ENCODE measurements at regions not wholly inside any gene's neighbourhood (a gene's known extent, or its start where the extent isn't known, plus 50 kb on each side); places are given as distances from the start of the nearest gene placed in this dataset.

DNA sequence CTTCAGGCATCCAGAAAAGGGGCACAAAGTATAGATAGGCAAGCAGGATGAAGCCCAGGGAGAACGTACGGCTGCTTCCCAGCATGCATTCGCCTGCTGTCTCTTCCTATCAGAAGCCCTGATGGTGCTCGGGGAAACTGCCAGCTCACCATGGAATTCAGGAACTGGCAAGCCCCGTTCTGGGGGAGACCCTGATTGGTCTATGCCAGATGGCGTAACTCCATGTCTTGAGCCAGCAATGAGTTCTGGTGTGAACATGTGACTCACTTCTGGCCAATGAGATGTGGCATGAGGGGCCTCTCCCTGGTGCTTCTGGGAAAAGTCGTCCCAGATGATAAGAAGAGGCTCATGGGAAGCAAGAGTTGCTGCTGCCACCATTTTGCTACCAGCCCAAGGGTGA, 270.8 kb downstream of the BCL11B start:
- H3K36me3 ChIP-seq: no peaks in the 10 kb centered on the region
- no peaks in the 10 kb centered on the region for H3K9me3 ChIP-seq
- H3K27ac ChIP-seq: no peak overlapping the region
- H3K4me1 ChIP-seq: no peaks in the 10 kb centered on the region
- H3K27me3 ChIP-seq: no peaks in the 10 kb centered on the region
- no peak for ATAC-seq
- TF ChIP-seq EP300 (IDR thresholded peaks at IDR 0.05) (no peak), POLR2A (IDR thresholded peaks at IDR 0.05) (no peak), POLR2AphosphoS5 (IDR thresholded peaks at IDR 0.05) (no peak)
- TF ChIP-seq, protein P1, sequence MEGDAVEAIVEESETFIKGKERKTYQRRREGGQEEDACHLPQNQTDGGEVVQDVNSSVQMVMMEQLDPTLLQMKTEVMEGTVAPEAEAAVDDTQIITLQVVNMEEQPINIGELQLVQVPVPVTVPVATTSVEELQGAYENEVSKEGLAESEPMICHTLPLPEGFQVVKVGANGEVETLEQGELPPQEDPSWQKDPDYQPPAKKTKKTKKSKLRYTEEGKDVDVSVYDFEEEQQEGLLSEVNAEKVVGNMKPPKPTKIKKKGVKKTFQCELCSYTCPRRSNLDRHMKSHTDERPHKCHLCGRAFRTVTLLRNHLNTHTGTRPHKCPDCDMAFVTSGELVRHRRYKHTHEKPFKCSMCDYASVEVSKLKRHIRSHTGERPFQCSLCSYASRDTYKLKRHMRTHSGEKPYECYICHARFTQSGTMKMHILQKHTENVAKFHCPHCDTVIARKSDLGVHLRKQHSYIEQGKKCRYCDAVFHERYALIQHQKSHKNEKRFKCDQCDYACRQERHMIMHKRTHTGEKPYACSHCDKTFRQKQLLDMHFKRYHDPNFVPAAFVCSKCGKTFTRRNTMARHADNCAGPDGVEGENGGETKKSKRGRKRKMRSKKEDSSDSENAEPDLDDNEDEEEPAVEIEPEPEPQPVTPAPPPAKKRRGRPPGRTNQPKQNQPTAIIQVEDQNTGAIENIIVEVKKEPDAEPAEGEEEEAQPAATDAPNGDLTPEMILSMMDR (IDR thresholded peaks at IDR 0.05): no peak
- H3K4me3 ChIP-seq: no peak overlapping the region
- 93% methylated on average over 3 of the region's 7 CpGs; no CpG with 5 or more reads in 1 of the 2 donors for WGBS, 2 donors (ENCODE audit: low coverage in 1 of 2)

DNA sequence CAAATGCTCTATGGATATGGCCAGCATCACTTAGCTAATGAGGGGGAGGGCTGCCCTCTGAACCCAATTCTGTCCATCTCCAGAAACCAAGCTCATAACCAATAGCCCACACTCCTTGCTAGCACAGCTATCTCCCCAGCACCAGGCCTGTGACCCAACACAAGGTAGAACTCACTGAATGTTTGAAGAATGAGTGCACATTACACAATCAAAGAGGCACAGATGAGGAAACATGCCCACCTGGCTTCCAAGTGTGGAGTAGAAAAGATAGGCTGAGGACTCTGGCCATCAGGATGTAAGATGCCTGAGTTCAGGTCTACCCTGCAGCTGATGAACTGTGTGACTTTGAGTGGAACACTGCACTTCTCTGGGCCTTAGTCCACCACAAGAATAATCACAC, 268.4 kb downstream of the BCL11B start:
- no peak for TF ChIP-seq POLR2AphosphoS5 (IDR thresholded peaks at IDR 0.05)
- TF ChIP-seq EP300 (IDR thresholded peaks at IDR 0.05): no peak
- no peak for TF ChIP-seq POLR2A (IDR thresholded peaks at IDR 0.05)
- TF ChIP-seq, protein P1 (IDR thresholded peaks at IDR 0.05): no peak
- peaks cover 9% of the 10 kb centered on the region for H3K27me3 ChIP-seq
- H3K9me3 ChIP-seq: no peaks in the 10 kb centered on the region
- H3K36me3 ChIP-seq: no peaks in the 10 kb centered on the region
- H3K4me1 ChIP-seq: no peaks in the 10 kb centered on the region
- ATAC-seq: no peak
- H3K27ac ChIP-seq: no peak overlapping the region
- no peak overlapping the region for H3K4me3 ChIP-seq

GRCh38 chr14:99004112-99004511, 267.9 kb downstream of the BCL11B start:
- Histone ChIP-seq H3K9me3 (no peaks in the 10 kb centered on the region), H3K4me1 (no peaks in the 10 kb centered on the region), H3K27ac (no peak overlapping the region), H3K4me3 (no peak overlapping the region), H3K27me3 (peaks cover 9% of the 10 kb centered on the region), H3K36me3 (no peaks in the 10 kb centered on the region)
- ATAC-seq: no peak
- WGBS, 2 donors (ENCODE audit: low coverage in 1 of 2): 40 to 63% methylated on average over 2 to 3 of the region's 3 CpGs
- TF ChIP-seq EP300 (IDR thresholded peaks at IDR 0.05): no peak
- TF ChIP-seq POLR2A (IDR thresholded peaks at IDR 0.05): no peak
- TF ChIP-seq, protein P1 (IDR thresholded peaks at IDR 0.05): no peak
- TF ChIP-seq POLR2AphosphoS5 (IDR thresholded peaks at IDR 0.05): no peak

- 47 to 81% methylated on average over 3 to 4 of the region's 5 CpGs for WGBS, 2 donors (ENCODE audit: low coverage in 1 of 2)
- no peaks in the 10 kb centered on the region for H3K36me3 ChIP-seq
- no peak overlapping the region for H3K4me3 ChIP-seq
- H3K27me3 ChIP-seq: peaks cover 16% of the 10 kb centered on the region
- H3K9me3 ChIP-seq: no peaks in the 10 kb centered on the region
- ATAC-seq: no peak
- no peak overlapping the region for H3K27ac ChIP-seq
- H3K4me1 ChIP-seq: no peaks in the 10 kb centered on the region
- TF ChIP-seq POLR2A (IDR thresholded peaks at IDR 0.05): no peak
- no peak for TF ChIP-seq EP300 (IDR thresholded peaks at IDR 0.05)
- no peak for TF ChIP-seq POLR2AphosphoS5 (IDR thresholded peaks at IDR 0.05)
- TF ChIP-seq, protein P1 (IDR thresholded peaks at IDR 0.05): no peak
Observed at GRCh38 chr14:99006276-99006675, 265.7 kb downstream of the BCL11B start.

- no peak for TF ChIP-seq POLR2AphosphoS5 (IDR thresholded peaks at IDR 0.05)
- no peak for TF ChIP-seq POLR2A (IDR thresholded peaks at IDR 0.05)
- TF ChIP-seq, protein P1 (IDR thresholded peaks at IDR 0.05): no peak
- no peak for TF ChIP-seq EP300 (IDR thresholded peaks at IDR 0.05)
- no peaks in the 10 kb centered on the region for H3K36me3 ChIP-seq
- peaks cover 16% of the 10 kb centered on the region for H3K27me3 ChIP-seq
- no peak for ATAC-seq
- H3K9me3 ChIP-seq: no peaks in the 10 kb centered on the region
- no peak overlapping the region for H3K4me3 ChIP-seq
- no peaks in the 10 kb centered on the region for H3K4me1 ChIP-seq
- 86 to 89% methylated on average over 7 of the region's 7 CpGs for WGBS, 2 donors (ENCODE audit: low coverage in 1 of 2)
- no peak overlapping the region for H3K27ac ChIP-seq
Observed at GRCh38 chr14:99007795-99008194, 264.2 kb downstream of the BCL11B start.
